Thyroid gland (tissue), 4 donors: ENCODE measurements at regions not wholly inside any gene's neighbourhood (a gene's known extent, or its start where the extent isn't known, plus 50 kb on each side); places are given as distances from the start of the nearest gene placed in this dataset.

Experiments
- DNase-seq, 2 donors: peaks; one replicate each; pipeline ENCODE4 v3.0.0-alpha.2; 2019
- H3K27ac ChIP-seq, 3 donors: fragments of 200-600 bp; sonication (generic); 1 replicate in 2 of 3; 2 replicates in 1 of 3; pipeline ENCODE4 v1.5.1; 2016 to 2019; ENCODE audit warnings: mild to moderate bottlenecking in 1 of 3, moderate library complexity in 1 of 3
- H3K27me3 ChIP-seq: fragments of 200-600 bp; sonication (generic); one replicate; pipeline ENCODE4 v1.5.1; 2019
- H3K36me3 ChIP-seq, 2 donors: fragments of 200-600 bp; sonication (generic); one replicate each; pipeline ENCODE4 v1.5.1; 2016 to 2019
- H3K4me1 ChIP-seq, 2 donors: fragments of 200-600 bp; sonication (generic); one replicate each; pipeline ENCODE4 v1.5.1; 2017 to 2019
- H3K4me3 ChIP-seq, 3 donors: fragments of 200-600 bp; sonication (generic); replicated peaks in 1 of 3; 1 replicate in 2 of 3; 2 replicates in 1 of 3; pipeline ENCODE4 v1.5.1; 2016; ENCODE audit warnings: mild to moderate bottlenecking in 1 of 3
- H3K9me3 ChIP-seq: fragments of 200-600 bp; sonication (generic); one replicate; pipeline ENCODE4 v1.5.1; 2017
- POLR2A ChIP-seq, 2 donors: fragments of 450-650 bp; IDR thresholded peaks; one replicate each; pipeline ENCODE4 v1.6.1; 2017; ENCODE audit warnings: antibody characterized with exemption in 2 of 2, mild to moderate bottlenecking in 2 of 2, moderate library complexity in 1 of 2
- WGBS, 2 donors: methylation state at CpG; one replicate each; pipeline ENCODE4 v1.1.5; 2017; 5-methylcytosine and 5-hydroxymethylcytosine counted together
- intact Hi-C: fragments of 100-400 bp; cut with DNase I; formaldehyde crosslinking; loops from one replicate; pipeline ENCODE4 v1.15.1; 2023
- TF ChIP-seq, protein P1 (sequence below), 6 experiments: fragments of 200-600 bp in 3 of 6; fragments of 450-650 bp in 3 of 6; sonication (generic) in 3 of 6; IDR thresholded peaks; one replicate each; pipeline ENCODE4 v1.5.1; 2016 to 2019; ENCODE audit warnings: antibody characterized with exemption in 6 of 6, mild to moderate bottlenecking in 2 of 6, inconsistent platforms in 1 of 6, moderate library complexity in 1 of 6

DNA sequence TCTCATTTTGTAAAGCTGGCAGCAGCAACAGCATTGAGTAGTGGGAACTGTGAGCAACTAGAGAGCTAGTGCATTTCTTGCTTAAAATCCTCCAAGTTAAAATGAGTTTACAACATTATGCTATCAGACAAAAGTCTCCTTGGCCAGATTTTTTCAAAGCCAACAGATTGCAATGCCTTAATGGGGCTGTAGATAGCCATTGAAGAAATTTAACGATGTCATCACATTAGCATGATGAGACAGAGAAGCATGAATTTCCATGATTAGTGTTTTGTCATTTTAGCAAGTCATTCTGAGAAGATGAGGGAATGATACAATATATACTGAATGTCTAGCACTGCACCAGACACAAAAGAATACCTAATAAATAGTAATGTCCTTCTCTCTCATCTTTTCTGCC lies 307.5 kb upstream of the REG3G start:
- H3K4me1 ChIP-seq, result no peaks in the 10 kb centered on the region
- no peaks in the 10 kb centered on the region for H3K36me3 ChIP-seq
- TF ChIP-seq, protein P1, sequence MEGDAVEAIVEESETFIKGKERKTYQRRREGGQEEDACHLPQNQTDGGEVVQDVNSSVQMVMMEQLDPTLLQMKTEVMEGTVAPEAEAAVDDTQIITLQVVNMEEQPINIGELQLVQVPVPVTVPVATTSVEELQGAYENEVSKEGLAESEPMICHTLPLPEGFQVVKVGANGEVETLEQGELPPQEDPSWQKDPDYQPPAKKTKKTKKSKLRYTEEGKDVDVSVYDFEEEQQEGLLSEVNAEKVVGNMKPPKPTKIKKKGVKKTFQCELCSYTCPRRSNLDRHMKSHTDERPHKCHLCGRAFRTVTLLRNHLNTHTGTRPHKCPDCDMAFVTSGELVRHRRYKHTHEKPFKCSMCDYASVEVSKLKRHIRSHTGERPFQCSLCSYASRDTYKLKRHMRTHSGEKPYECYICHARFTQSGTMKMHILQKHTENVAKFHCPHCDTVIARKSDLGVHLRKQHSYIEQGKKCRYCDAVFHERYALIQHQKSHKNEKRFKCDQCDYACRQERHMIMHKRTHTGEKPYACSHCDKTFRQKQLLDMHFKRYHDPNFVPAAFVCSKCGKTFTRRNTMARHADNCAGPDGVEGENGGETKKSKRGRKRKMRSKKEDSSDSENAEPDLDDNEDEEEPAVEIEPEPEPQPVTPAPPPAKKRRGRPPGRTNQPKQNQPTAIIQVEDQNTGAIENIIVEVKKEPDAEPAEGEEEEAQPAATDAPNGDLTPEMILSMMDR (IDR thresholded peaks at IDR 0.05), result no peak
- TF ChIP-seq POLR2A (IDR thresholded peaks at IDR 0.05), result no peak
- H3K4me3 ChIP-seq, result no peak overlapping the region
- 72 to 74% methylated on average over 1 of the region's 1 CpG for WGBS, 2 donors
- H3K9me3 ChIP-seq, result no peaks in the 10 kb centered on the region
- intact Hi-C loops, result no loop called here
- H3K27me3 ChIP-seq, result no peaks in the 10 kb centered on the region
- DNase-seq, result no peak
- no peak overlapping the region for H3K27ac ChIP-seq

DNA sequence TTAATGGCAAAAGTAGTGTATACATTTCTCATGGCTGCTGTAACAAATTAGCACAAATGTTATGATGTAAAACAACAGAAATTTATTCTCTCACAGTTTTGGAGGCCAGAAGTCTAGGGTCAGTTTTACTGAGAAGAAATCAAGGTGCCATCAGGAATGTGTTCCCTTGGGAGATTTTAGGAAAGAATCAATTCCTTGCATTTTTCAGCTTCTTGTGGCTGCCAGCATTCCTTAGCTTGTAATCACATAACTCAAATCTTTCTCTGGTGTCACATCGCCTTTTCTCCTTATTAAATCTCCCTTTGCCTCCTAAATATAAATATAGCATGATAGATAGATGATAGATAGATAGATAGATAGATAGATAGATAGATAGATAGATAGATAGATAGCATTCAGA lies 307.0 kb upstream of the REG3G start:
- WGBS, 2 donors, result 70 to 75% methylated on average over 1 of the region's 1 CpG
- no peaks in the 10 kb centered on the region for H3K4me1 ChIP-seq
- DNase-seq, result no peak
- no peaks in the 10 kb centered on the region for H3K9me3 ChIP-seq
- H3K36me3 ChIP-seq, result no peaks in the 10 kb centered on the region
- H3K27ac ChIP-seq, result no peak overlapping the region
- no peak overlapping the region for H3K4me3 ChIP-seq
- intact Hi-C loops, result no loop called here
- H3K27me3 ChIP-seq, result no peaks in the 10 kb centered on the region
- TF ChIP-seq POLR2A (IDR thresholded peaks at IDR 0.05), result no peak

DNA sequence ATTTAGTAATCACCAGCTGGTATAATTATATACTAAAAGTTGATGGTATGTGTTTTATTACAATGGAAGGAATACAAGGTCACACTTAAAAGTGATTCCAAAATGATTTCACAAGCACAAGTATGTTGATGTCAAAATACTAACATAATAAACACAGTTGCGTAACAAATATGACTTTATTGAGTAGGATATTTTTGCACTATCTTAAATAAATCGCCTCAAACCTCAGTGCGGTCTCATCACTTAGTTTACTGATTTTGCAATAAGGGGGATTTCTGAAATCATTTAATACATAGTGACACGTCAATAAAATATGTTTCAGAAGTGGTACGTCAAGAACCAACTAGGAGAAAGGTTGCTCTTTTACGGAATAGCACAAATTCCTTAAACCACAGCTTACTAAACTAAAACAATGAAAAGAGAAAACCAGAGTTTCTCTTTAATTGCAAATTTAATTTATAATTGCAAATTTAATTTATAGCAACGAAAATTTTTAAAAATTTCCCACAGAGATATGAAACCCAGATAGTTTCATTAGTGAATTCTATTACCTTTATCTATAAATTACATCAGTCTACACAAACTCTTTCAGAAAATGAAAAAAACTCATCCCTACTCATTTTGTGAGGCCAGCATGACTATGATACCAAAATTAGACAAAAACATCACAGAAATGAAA lies 304.0 kb upstream of the REG3G start:
- intact Hi-C loops, result no loop called here
- H3K27ac ChIP-seq, result no peak overlapping the region
- H3K4me1 ChIP-seq, result no peaks in the 10 kb centered on the region
- 87 to 88% methylated on average over 7 of the region's 7 CpGs for WGBS, 2 donors
- H3K36me3 ChIP-seq, result no peaks in the 10 kb centered on the region
- no peaks in the 10 kb centered on the region for H3K9me3 ChIP-seq
- no peak for TF ChIP-seq POLR2A (IDR thresholded peaks at IDR 0.05)
- TF ChIP-seq, protein P1 (IDR thresholded peaks at IDR 0.05), result no peak
- no peaks in the 10 kb centered on the region for H3K27me3 ChIP-seq
- DNase-seq, result no peak
- H3K4me3 ChIP-seq, result no peak overlapping the region

DNA sequence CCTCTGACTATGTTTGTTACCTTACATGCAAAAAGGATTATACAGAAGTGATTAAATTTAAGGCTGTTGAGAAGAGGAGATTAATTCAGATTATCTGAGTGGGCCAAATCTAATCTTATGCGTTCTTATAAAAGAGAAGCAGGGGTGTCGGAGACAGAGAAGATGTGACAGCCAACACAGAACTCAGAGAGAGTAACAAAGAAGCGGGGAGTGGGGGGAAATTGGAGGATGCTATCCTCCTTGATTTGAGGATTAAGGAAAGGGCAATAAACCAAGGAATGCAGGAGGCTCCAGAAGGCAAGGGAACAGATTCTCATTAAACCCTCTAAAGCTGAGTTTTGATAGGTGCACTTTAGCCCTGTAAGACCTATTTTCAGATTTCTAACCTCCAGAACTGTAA lies 291.3 kb upstream of the REG3G start:
- H3K4me3 ChIP-seq, result no peak overlapping the region
- H3K9me3 ChIP-seq, result no peaks in the 10 kb centered on the region
- no peaks in the 10 kb centered on the region for H3K36me3 ChIP-seq
- intact Hi-C loops, result no loop called here
- no peaks in the 10 kb centered on the region for H3K27me3 ChIP-seq
- no peak for TF ChIP-seq POLR2A (IDR thresholded peaks at IDR 0.05)
- TF ChIP-seq, protein P1 (IDR thresholded peaks at IDR 0.05), result no peak
- no peak for DNase-seq
- H3K27ac ChIP-seq, result no peak overlapping the region
- 88 to 96% methylated on average over 3 of the region's 3 CpGs for WGBS, 2 donors
- no peaks in the 10 kb centered on the region for H3K4me1 ChIP-seq

DNA sequence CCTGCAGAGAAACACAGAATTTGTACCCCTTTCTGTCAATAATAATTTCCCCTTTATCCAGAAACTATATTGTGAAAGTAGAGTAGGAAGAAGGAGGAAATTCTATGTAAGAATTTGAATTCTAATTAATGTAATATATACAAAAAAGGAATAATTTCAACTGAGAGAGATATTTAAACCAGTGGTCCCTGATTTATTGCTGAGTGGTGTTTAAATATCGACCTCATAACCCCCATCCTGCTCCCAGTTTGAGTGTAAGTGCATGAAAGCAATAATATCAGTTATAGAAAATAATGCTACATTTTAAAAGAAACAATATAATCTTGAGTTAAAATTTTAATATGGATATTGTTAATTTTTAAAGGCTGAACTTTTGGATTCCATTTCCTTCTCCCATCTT lies 286.2 kb upstream of the REG3G start:
- no peak overlapping the region for H3K4me3 ChIP-seq
- 75% methylated on average over 1 of the region's 1 CpG for WGBS, 2 donors
- H3K36me3 ChIP-seq, result no peaks in the 10 kb centered on the region
- intact Hi-C loops, result no loop called here
- no peak for TF ChIP-seq POLR2A (IDR thresholded peaks at IDR 0.05)
- TF ChIP-seq, protein P1 (IDR thresholded peaks at IDR 0.05), result no peak
- no peaks in the 10 kb centered on the region for H3K27me3 ChIP-seq
- DNase-seq, result no peak
- no peaks in the 10 kb centered on the region for H3K9me3 ChIP-seq
- H3K4me1 ChIP-seq, result no peaks in the 10 kb centered on the region
- no peak overlapping the region for H3K27ac ChIP-seq
